GM11168 (cell line): ENCODE measurements at regions not wholly inside any gene's neighbourhood (a gene's known extent, or its start where the extent isn't known, plus 50 kb on each side); places are given as distances from the start of the nearest gene placed in this dataset.

Experiments used
- in situ Hi-C: fragments of 300-500 bp; cut with MboI; formaldehyde crosslinking; loops from one replicate; pipeline ENCODE4 v1.12.0; 2022; ENCODE audit warnings: low sequenced_read_pairs; ENCODE audit not compliant: unreplicated experiment

DNA sequence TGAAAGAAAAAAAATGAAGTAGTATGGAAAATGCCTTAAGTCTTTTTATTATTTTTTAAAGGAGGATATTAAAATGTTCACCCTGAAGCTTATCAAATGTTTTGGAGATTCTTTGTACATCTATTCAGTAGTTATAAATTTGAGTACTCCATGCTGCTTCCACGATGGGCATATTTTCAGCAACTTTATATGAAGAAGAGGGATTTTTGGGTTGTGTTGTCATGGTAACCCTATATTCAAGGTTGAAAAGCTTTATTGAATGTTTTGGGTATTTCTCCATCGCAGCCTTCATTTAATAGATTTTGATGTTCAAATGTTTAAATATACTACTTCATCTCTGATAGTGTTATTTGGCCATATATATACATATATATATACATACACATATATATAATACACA lies 557.5 kb downstream of the CAAP1 start:
- in situ Hi-C loops: loop anchor here (25.0 kb wide), 1 partner anchor 373 kb away; no protein-coding TSS in a partner anchor

DNA sequence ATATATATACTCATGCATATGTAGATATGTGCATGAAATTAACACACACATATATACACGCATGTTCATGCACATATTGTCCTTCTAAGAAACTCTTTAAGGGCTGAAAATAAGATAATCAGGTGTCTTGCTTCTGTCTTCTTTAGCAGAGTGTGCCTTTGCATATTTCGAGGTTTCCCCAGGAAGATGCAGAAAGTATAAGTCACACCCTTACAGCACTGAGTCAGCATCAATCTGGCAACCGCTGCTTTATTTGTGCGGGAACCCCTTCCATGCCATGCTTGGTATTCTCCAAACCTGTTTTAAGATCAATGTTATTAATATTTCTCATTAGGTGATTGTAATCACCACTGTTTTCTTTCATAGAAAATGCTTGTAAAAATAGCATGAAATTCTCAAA lies 557.9 kb downstream of the CAAP1 start:
- in situ Hi-C loops: loop anchor here (25.0 kb wide), 1 partner anchor 372 kb away; no protein-coding TSS in a partner anchor

DNA sequence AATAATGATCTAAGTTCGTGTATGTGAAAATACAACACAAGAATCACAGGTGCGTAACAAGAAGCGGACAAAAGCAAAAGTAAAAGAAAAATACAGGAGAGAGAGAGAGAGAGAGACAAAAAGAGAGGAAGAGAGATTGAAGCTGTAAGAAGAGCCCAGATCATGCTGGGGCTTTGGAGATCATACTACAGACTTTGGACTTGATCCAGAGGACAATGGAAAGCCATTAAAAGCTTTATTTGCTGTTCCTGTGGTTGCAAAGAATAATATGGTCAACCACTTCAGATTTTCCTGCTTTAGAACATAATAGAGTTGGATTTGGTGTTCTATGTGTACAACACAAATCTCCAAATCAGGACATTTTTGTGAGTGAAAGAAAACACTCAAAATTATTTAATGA lies 561.4 kb downstream of the CAAP1 start:
- in situ Hi-C loops: loop anchor here (25.0 kb wide), 1 partner anchor 369 kb away; no protein-coding TSS in a partner anchor

DNA sequence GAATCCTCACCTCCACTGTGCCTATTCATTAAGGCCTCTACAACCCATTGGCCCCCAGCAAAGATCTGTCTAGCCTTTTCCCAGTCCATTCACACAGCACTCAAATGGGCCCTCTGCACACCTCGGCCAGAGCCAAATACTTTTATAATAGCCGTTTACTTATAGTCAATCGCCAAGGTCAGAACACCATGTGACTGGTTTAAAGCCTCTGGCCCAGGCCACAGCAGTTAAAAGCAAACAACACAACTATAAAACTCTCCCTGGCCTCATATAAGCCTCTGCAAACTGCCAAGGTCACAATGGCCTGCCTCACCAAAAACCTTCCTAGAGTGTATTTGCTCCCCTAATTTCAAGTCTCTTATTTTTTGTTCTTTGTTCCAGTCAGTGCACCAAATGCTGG lies 562.6 kb downstream of the CAAP1 start:
- in situ Hi-C loops: loop anchor here (25.0 kb wide), 1 partner anchor 368 kb away; no protein-coding TSS in a partner anchor

DNA sequence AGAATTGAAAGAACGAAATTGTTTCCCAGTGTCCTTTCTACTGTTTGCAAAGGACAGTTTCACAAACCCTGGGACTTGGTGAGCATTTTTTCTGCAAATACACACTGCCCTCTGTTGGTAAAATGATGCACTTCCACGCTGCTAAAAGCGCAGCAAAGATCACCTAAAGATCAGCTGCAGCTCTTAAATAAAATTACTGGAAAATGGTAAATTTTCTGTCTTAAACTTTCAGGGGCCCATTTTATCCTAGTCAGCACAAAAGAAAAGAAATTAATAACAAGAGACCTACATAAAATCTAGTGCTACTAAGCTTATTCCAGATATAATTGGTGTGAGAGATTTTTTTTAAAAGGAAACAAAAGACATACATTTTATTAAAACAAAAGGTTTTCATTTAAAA lies 566.0 kb downstream of the CAAP1 start:
- in situ Hi-C loops: loop anchor here (25.0 kb wide), 1 partner anchor 364 kb away; no protein-coding TSS in a partner anchor

DNA sequence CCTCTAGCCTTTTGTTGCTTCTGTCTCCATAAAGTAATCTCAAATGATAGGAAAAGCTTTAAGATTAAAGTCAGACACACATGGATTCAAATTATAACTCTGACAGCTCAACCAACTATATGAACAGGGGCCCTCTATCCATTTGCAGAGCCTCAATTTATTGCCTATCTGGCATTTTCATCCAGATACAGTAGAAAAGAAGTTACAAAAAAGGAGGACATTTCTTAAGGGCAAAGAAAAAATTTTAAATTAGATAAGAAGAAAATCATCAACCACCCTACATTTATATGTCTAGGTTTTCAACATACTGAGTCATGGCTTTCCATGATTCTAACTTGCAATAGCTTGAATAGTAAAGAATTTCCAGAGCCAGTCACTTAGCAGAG lies 567.2 kb downstream of the CAAP1 start:
- in situ Hi-C loops: loop anchor here (25.0 kb wide), 1 partner anchor 363 kb away; no protein-coding TSS in a partner anchor

DNA sequence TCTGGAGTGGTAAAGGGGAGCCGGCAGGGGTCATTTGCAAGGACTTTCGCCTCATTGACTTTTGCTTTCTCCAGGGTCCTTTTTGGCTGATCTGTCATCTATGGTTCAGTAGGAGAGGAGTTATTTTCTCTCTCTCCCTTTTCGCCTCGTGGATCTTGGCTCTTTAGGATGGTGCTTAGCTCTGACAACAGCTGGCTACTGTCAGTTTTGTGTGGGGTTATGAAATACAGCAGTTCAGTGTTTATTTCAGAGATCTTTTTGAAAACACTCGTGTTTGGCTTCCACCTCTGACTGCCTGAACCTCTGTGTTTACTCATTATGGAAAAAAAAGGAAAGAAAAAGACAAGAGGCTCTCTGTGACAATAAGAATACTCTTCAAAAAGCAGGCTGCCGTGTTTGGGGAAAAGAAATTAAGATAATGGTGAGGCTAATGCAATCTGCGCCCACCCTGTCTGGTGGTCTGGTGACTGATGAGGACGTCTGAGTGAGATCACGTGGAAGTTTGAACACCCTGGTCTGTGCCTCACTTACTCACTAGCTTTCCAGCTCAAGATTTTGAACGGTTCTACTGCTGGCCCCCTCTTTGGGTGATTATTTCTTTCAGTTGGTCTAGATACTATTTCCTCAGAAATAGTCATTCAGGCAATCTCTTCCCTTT lies 567.7 kb downstream of the CAAP1 start:
- in situ Hi-C loops: loop anchor here (25.0 kb wide), 1 partner anchor 363 kb away; no protein-coding TSS in a partner anchor

DNA sequence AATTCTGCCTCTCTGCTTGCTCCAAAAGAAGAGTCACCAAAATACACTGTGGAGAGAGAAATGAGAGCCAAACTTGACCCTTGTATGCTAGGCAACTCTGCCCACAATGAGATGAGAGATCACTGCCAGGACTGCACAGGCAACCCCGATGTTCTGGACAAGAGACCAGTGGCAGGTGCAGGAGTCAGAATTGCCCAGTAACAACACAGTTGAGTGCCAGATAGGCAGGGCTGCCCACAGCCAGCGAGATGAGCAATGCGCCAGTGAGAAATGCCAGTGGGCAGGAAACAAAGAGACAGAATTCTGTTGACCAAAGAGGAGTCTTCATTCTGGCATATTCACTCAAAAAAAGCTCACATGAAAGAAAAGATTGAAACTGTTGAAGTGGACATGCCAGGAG lies 570.7 kb downstream of the CAAP1 start:
- in situ Hi-C loops: no loop called here

DNA sequence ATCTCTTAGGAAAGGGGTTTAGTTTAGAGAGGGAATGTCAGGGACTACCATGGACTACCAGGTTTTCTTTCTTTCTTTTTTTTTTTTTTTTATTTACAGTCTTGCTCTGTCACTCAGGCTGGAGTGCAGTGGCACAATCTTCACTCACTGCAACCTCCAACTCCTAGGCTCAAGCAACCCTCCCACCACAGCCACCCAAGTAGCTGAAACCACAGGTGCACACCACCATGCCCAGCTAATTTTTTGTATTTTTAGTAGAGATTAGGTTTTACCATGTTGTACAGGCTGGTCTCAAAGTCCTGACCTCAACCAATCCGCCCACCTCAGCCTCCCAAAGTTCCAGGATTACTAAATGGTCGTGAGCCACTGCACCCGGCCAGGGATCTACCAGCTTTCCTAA lies 572.7 kb downstream of the CAAP1 start:
- in situ Hi-C loops: no loop called here

DNA sequence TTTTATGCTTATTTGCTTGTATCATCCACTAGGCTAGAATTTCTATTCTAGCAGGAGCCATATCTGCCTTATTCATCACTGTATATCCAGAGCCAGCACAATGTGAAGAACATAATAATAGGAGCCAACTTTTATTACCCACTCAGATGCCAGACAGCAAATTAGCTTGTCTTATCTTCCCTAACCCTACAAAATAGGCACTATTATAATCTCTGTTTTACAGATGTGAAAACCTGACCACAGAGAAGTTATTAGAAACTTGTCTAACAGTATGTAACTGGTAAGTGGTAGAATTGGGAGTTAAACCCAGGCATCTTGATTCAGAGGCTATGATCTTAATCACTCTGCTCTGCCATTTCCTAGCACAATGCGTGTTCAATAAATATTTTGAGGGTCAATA lies 579.5 kb downstream of the CAAP1 start:
- in situ Hi-C loops: no loop called here

DNA sequence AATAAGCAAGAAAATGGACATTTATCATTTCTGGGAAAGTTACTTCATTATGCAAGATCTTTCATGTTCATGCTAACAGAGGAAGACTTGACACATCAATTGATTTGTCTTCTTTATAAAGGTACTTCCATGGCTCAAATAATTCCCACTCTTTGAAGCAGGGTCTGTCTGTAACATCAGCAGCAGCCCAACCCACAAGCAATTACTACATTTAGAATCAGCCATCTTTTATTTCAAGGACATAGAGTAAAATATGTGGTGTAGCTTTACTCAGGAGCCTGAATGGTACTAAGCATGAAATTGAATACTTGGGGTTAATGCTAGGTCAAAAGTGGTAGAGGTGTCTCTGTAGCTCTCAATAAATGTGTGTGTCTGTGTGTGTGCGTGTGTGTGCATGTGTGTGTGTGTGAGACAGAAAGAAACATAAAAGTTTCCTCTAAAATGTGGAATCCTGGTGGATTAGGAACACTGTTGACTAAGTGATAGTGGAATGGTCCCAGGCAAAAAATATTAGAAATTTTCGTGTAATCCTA lies 581.1 kb downstream of the CAAP1 start:
- in situ Hi-C loops: no loop called here

DNA sequence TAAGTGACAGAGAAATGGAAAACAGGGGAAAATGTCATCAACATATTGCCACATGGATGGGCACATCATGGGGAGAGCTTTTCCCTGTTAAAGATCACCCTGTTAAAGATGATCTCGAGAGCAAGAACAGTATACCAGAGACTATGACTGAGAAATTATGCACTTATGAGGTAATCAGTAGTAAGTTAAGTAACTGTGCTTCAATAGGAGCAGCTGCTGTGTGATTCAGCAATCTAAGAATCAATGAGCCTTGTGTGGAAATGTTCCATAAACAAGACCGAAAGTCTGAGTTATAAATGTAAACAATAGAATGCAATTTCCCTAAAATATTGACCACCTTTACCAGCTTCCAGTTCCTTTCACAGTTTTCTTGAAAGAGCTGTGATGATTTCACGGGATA lies 582.3 kb downstream of the CAAP1 start:
- in situ Hi-C loops: no loop called here

DNA sequence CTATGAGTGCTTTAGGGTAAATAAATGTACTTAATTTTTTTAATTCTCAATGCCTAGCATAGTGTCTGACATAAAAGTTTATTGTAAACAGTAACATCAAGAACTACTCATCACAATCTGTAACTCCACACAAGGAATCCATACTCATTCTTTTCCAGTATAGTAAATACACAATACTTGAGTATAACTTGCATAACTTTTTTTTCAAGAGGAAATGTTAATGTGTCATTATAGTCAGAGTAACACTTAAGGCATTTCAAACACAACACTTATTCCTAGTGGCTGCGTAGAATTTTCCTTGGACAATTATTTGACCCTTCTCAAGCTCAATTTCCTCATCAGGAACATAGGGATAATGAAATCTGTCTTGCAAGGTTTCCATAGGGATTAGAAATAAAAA lies 584.3 kb downstream of the CAAP1 start:
- in situ Hi-C loops: no loop called here

DNA sequence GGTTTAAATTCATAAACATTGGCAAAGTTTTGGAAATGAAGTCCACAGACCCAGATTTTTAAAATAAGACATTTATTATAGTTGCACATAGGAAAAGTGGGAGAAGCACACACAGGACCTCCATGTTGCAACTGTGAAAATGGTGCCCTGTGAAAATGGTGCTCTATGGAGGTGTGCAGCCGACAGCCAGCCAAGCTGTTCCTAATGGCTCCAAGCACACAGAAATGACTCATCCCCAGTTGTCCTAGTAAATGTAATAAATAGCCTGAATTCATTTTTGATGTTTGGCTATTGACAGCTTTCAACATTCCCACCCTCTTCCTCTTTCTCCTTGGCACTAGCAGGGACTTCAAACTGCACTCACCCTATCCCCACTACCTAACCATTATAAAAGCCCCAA lies 590.9 kb downstream of the CAAP1 start:
- in situ Hi-C loops: no loop called here

DNA sequence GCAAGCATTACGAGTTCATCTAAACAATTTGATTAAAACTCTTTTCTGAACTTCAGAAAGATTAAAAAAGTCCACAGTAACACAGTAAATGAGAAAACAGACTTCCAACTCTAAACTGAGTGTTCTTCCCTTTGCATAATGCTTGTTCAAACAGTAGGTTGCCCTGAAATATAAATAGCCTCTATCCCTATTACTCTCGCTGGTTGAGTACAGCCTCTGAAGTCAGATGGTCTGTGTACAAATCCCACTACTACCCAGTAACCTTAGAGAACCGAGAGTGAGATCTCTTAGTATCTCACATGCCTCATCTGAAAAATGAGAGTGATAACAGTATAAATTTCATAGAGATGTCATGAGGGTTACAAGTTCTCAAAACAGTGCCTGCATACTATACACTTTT lies 591.6 kb downstream of the CAAP1 start:
- in situ Hi-C loops: no loop called here

DNA sequence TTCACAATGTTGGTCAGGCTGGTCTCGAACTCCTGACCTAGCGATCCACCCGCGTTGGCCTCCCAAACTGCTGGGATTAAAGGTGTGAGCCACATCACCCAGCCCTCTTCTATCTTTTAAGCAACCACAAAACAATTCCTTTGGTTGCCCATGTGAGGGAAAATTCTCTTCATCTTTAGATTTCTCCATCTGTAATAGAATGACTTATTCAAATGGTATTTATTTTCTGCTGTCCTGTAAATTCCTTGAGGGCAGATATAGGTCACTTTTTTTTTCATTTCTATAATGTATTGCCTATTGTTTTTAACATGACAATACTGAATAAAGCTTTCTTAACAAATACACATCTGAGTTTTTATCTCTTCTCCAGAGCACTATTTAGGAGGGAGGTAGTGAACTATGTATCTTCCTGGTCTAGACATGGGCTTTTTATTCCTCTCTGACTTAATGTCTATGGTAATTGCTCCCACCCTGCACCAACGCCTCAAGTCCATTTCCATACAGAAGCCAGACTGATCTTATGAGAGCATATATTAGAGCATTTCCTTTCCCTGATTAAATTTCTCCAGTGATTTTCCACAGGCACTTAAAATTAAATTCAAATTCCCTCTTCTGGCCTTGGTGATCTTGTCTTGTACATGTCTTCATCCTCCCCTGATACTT lies 595.6 kb downstream of the CAAP1 start:
- in situ Hi-C loops: no loop called here

DNA sequence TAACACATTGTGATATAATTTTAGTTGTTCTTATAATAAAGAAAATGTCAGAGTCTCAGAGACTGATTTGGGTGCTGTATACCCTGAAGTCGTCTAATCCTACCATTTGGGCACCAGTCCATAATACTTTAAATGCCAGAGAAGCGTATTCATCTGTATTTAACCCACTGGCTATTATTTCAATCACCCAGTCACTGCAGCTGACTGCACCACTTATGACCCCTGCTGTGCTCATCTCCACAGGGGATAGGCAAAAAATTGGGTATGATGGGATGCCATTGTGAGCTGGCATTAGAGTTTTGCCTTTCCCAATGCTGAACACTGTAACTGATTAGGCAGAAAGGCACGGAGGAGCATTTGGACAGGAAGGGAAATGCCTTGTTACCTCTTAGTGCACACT lies 599.7 kb downstream of the CAAP1 start:
- in situ Hi-C loops: no loop called here

DNA sequence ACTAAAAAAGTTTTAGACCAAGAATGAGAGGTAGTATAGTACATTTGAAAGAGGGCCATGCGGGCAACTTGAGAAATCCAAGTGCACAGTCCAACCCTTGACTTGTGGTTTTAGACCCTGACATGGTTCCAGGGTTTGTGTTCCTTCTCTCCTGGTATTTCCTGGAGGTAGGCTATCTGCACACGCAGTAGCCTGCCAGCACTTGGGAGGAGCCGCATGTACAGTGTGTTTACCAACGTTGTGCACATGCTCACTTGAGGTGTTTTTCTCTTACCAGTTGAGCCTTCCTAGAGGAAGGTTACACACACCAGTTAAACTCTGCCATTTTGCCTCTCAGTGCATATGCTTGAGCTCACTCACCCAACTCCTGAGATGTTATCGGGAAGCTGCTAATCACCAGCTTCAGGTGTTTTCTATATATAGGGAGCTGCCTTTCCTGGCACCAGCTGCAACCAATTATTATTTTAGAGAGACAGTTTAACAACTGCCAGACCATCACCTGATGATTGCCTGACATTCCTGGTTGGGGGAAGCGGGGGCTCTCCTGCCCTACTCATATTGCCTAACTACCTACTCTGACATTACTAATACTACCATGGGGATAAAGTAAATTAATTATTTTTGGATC lies 593.4 kb upstream of the TUSC1 start:
- in situ Hi-C loops: no loop called here

DNA sequence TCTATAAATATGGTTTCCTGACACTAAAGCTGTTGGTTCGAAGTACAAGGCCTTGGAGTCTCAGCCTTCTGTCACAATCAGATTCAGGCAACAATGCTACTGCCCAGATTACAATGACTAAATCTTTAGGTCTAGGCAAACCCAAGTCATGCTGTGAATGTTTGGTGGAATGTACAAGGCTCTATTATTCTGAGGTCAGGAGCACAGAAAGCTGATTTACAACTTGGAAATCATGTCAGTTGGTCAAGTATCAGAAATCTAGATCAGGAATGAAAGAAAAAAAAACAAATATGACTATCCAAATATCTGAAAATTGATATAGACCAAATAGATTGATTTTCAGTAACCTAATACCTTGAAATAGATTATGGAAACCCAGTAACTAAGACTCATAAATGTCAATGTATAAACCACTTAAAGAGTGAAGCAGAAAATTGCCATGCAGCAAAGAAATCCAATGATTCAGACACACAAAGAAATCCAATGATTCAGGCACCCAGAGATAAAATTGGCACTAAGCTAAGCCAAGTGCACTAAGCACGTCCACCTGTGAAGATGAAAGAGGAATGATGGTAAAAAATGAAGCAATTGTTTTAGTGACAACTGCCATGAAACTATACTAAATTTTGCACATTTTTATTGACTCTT lies 588.0 kb upstream of the TUSC1 start:
- in situ Hi-C loops: no loop called here

DNA sequence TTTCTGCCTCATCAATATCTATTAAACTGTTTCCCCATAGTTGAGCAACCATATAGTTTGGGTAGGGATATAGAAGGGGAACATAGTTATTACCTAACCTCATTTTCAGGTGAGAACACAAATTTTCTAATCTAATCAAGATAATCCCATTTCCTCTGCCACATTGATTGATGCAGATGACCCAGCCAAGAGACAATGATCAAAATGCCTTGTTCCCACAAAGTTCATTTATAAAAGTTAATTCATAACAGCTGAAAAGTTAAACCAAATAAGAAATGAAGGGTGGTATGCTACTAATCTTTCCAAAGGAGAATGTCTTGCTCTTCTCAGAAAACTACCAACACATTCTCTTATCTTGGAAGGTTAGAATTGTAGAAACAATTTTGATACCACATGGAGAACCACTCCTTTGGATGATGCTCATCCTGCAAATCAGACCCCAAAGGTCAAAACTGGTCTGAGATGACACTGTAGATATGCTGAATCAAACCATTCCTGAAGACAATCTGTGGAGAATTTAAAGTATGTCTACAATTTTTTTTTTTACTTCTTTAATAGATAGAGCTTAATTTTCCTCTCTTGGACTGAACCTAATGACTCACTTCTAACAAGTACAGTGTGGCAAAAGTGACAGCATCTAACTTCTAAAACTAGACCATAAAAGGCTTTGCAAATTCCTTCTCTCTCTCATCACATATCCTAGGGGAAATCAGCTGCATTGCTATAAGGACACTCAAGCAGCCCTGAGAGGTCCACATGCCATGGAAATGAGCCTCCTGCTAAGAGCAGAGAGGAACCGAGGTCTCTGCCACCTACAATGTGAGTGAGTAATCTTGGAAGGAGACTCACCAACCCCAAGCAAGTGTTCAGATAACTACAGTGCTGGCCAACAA lies 586.7 kb upstream of the TUSC1 start:
- in situ Hi-C loops: no loop called here
